IMR-90 (cell line): ENCODE measurements at regions not wholly inside any gene's neighbourhood (a gene's known extent, or its start where the extent isn't known, plus 50 kb on each side); places are given as distances from the start of the nearest gene placed in this dataset.
A peak's percentile ranks its signal among the peaks of the same experiment; 100 is the strongest.

ENCODE experiments used
- ATAC-seq: fragments of 200-7000 bp; cut with Tn5 transposase; 2 replicates; pipeline ENCODE4 v1.9.1; 2020; ENCODE audit warnings: low read depth, mild to moderate bottlenecking, moderate library complexity
- BruUV-seq: library from RNA; stranded (reverse); fragments of 400-500 nt; replicated peaks from 2 replicates; lab custom pipeline; 2021; lab: Mats Ljungman, UMichigan
- CTCF ChIA-PET: fragments of 300-600 bp; formaldehyde crosslinking; extraction: SDS; loops from one replicate; lab custom pipeline; 2021; ENCODE audit warnings: antibody characterized with exemption; lab: Yijun Ruan, JAX
- POLR2A ChIA-PET: fragments of 300-600 bp; sonication (Branson Sonifier 250); formaldehyde crosslinking; loops from one replicate; lab custom pipeline; 2022; ENCODE audit warnings: antibody characterized with exemption; ENCODE audit not compliant: unreplicated experiment; lab: Charles Lee
- DNase-seq: peaks from one replicate; pipeline ENCODE4 v3.0.0; 2013
- H2AFZ ChIP-seq: replicated peaks from 2 replicates; pipeline ENCODE3; 2013; ENCODE audit warnings: low read length, mild to moderate bottlenecking; ENCODE audit not compliant: poor library complexity
- H2AK5ac ChIP-seq: 2 replicates; pipeline ENCODE4 v1.6.1; 2013; ENCODE audit warnings: low read depth, low read length, inconsistent platforms
- H2AK9ac ChIP-seq: replicated peaks from 2 replicates; pipeline ENCODE3; 2013; ENCODE audit warnings: mild to moderate bottlenecking, low read depth, low read length, moderate library complexity; ENCODE audit not compliant: poor library complexity
- H2BK120ac ChIP-seq: 2 replicates; pipeline ENCODE4 v1.6.1; 2013; ENCODE audit warnings: low read depth, low read length, inconsistent platforms
- H2BK15ac ChIP-seq: 3 replicates; pipeline ENCODE4 v1.6.1; 2013; ENCODE audit warnings: low read depth, low read length, inconsistent platforms
- H2BK20ac ChIP-seq: 2 replicates; pipeline ENCODE4 v1.6.1; 2013; ENCODE audit warnings: low read depth, mild to moderate bottlenecking, inconsistent platforms, low read length, moderate library complexity
- H2BK5ac ChIP-seq: 2 replicates; pipeline ENCODE4 v1.6.1; 2013; ENCODE audit warnings: mild to moderate bottlenecking, low read depth, low read length, inconsistent platforms; ENCODE audit not compliant: poor library complexity, severe bottlenecking
- H3K14ac ChIP-seq: replicated peaks from 2 replicates; pipeline ENCODE4 v1.6.1; 2013; ENCODE audit warnings: low read depth, low read length, inconsistent platforms
- H3K18ac ChIP-seq: 2 replicates; pipeline ENCODE4 v1.6.1; 2013; ENCODE audit warnings: low read depth, low read length, control low read depth
- H3K23ac ChIP-seq: 2 replicates; pipeline ENCODE4 v1.6.1; 2013; ENCODE audit warnings: low read depth, low read length, inconsistent platforms
- H3K27ac ChIP-seq: 2 replicates; pipeline ENCODE4 v1.5.1; 2013; ENCODE audit warnings: mild to moderate bottlenecking, control low read depth, low read length; ENCODE audit not compliant: insufficient read depth
- H3K27me3 ChIP-seq: 2 replicates; pipeline ENCODE4 v1.6.1; 2013; ENCODE audit warnings: low read length; ENCODE audit not compliant: control insufficient read depth, insufficient read depth
- H3K36me3 ChIP-seq: 2 replicates; pipeline ENCODE4 v1.6.1; 2013; ENCODE audit warnings: low read length, mixed read lengths; ENCODE audit not compliant: control insufficient read depth, insufficient read depth
- H3K4ac ChIP-seq: 2 replicates; pipeline ENCODE4 v1.6.1; 2013; ENCODE audit warnings: low read depth, low read length, inconsistent platforms
- H3K4me1 ChIP-seq: 2 replicates; pipeline ENCODE4 v1.6.1; 2013; ENCODE audit warnings: low read length, mixed read lengths; ENCODE audit not compliant: control insufficient read depth, insufficient read depth
- H3K4me2 ChIP-seq: 2 replicates; pipeline ENCODE4 v1.6.1; 2013; ENCODE audit warnings: low read depth, mild to moderate bottlenecking, control low read depth, low read length, moderate library complexity
- H3K4me3 ChIP-seq: 2 replicates; pipeline ENCODE4 v1.5.1; 2013; ENCODE audit warnings: low read depth, mild to moderate bottlenecking, control low read depth, low read length, moderate library complexity; ENCODE audit not compliant: insufficient read depth
- H3K56ac ChIP-seq: 2 replicates; pipeline ENCODE4 v1.6.1; 2013; ENCODE audit warnings: low read length, inconsistent platforms; ENCODE audit not compliant: insufficient read depth; ENCODE audit errors: extremely low read depth
- H3K79me1 ChIP-seq, 2 experiments: 2 replicates each; pipeline ENCODE4 v1.6.1; 2013; ENCODE audit warnings: low read length in 2 of 2, inconsistent platforms in 1 of 2, low read depth in 1 of 2
- H3K9ac ChIP-seq: 2 replicates; pipeline ENCODE4 v1.6.1; 2013; ENCODE audit warnings: low read depth, low read length, control low read depth
- H3K9me1 ChIP-seq: 2 replicates; pipeline ENCODE4 v1.6.1; 2013; ENCODE audit warnings: low read length, inconsistent platforms; ENCODE audit not compliant: insufficient read depth
- H3K9me3 ChIP-seq: 2 replicates; pipeline ENCODE4 v1.6.1; 2013; ENCODE audit warnings: low read length; ENCODE audit not compliant: control insufficient read depth, insufficient read depth
- H4K20me1 ChIP-seq: 2 replicates; pipeline ENCODE4 v1.6.1; 2013; ENCODE audit warnings: low read length, inconsistent platforms; ENCODE audit not compliant: insufficient read depth
- H4K5ac ChIP-seq: 2 replicates; pipeline ENCODE4 v1.6.1; 2013; ENCODE audit warnings: mild to moderate bottlenecking, low read depth, low read length, control low read depth
- H4K8ac ChIP-seq, 2 experiments: 2 replicates each; pipeline ENCODE4 v1.6.1; 2013; ENCODE audit warnings: low read depth in 2 of 2, low read length in 2 of 2, control low read depth in 1 of 2, inconsistent platforms in 1 of 2
- H4K91ac ChIP-seq: 2 replicates; pipeline ENCODE4 v1.6.1; 2013; ENCODE audit warnings: low read depth, low read length, inconsistent platforms; ENCODE audit not compliant: insufficient read depth
- CHD1 ChIP-seq: IDR thresholded peaks from 2 replicates; pipeline ENCODE4 v1.6.1; 2012; ENCODE audit warnings: low read depth, low read length, improper control_type of control experiment
- POLR2A ChIP-seq: IDR thresholded peaks from 2 replicates; pipeline ENCODE4 v1.6.1; 2012; ENCODE audit warnings: mild to moderate bottlenecking, low read depth, low read length
- RAD21 ChIP-seq: IDR thresholded peaks from 2 replicates; pipeline ENCODE4 v1.6.1; 2012; ENCODE audit warnings: low read length, improper control_type of control experiment
- SMC3 ChIP-seq: fragments of 150-350 bp; IDR thresholded peaks from 2 replicates; pipeline ENCODE4 v1.6.1; 2016; ENCODE audit warnings: low read depth, mild to moderate bottlenecking, antibody characterized with exemption, low read length, moderate library complexity
- WGBS, 2 experiments: methylation state at CpG; one replicate each; pipeline versions ENCODE4 v1.1.5 to v1.1.7; 2013; ENCODE audit warnings: missing lambda C conversion rate in 2 of 2; ENCODE audit not compliant: insufficient read length in 1 of 2; ENCODE audit errors: extremely low coverage in 2 of 2; 5-methylcytosine and 5-hydroxymethylcytosine counted together
- dilution Hi-C: fragments of 300-500 bp; cut with HindIII; formaldehyde crosslinking; loops from one replicate; pipeline ENCODE4 v1.14.3; 2018; ENCODE audit warnings: low sequenced_read_pairs; ENCODE audit not compliant: unreplicated experiment
- in situ Hi-C: fragments of 300-500 bp; cut with MboI; formaldehyde crosslinking; loops from 3 replicates; pipeline ENCODE4 v1.14.3; 2019; ENCODE audit warnings: low sequenced_read_pairs, inconsistent platforms, mixed read lengths
- intact Hi-C: fragments of 100-400 bp; cut with micrococcal nuclease; formaldehyde crosslinking; loops from 2 replicates; pipeline ENCODE4 v1.10.0; 2022
- TF ChIP-seq, protein P1 (sequence below): conservative IDR thresholded peaks from 2 replicates; pipeline ENCODE4 v1.5.1; 2012; ENCODE audit warnings: mild to moderate bottlenecking, low read depth, low read length, improper control_type of control experiment

DNA sequence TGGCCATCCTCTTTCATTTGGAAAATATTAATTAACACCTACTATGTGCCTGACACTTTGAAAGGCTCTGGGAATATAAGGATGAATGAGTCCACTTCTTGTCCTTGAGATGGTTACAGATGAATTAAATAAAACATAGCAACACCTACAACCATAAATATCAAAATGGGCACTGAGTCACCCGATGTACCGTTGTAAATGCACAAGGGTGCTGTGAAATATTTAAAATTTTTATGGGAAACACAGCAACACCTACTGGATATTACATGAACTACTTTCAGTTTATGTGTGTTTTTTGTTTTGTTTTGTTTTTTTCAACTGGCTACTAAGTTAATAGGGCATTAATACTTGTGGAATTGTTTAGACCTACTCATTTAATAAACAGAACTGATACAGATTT lies 239.0 kb upstream of the NAALADL2 start:
- H3K9me1 ChIP-seq: no peaks in the 10 kb centered on the region
- 0 out of 2 replicates have a peak, but pooled peaks cover 2% of the 10 kb centered on the region for H3K4me1 ChIP-seq
- H3K23ac ChIP-seq: no peak overlapping the region
- H3K79me1 ChIP-seq: no peaks in the 10 kb centered on the region
- no peak overlapping the region for H3K27ac ChIP-seq
- H3K36me3 ChIP-seq: no peaks in the 10 kb centered on the region
- intact Hi-C loops: no loop called here
- H2BK20ac ChIP-seq: no peak overlapping the region
- no peak overlapping the region for H4K91ac ChIP-seq
- H3K9ac ChIP-seq: no peak overlapping the region
- H4K5ac ChIP-seq: no peak overlapping the region
- H2AK9ac ChIP-seq: no peak overlapping the region
- H3K4ac ChIP-seq: no peak overlapping the region
- DNase-seq (no peak), ATAC-seq (no peak)
- POLR2A ChIA-PET: no interaction called here
- no peak overlapping the region for H3K4me2 ChIP-seq
- dilution Hi-C loops: no loop called here
- in situ Hi-C loops: no loop called here
- H3K4me3 ChIP-seq: no peak overlapping the region
- no peak overlapping the region for H2BK5ac ChIP-seq
- H2BK120ac ChIP-seq: no peak overlapping the region
- TF ChIP-seq, protein P1, sequence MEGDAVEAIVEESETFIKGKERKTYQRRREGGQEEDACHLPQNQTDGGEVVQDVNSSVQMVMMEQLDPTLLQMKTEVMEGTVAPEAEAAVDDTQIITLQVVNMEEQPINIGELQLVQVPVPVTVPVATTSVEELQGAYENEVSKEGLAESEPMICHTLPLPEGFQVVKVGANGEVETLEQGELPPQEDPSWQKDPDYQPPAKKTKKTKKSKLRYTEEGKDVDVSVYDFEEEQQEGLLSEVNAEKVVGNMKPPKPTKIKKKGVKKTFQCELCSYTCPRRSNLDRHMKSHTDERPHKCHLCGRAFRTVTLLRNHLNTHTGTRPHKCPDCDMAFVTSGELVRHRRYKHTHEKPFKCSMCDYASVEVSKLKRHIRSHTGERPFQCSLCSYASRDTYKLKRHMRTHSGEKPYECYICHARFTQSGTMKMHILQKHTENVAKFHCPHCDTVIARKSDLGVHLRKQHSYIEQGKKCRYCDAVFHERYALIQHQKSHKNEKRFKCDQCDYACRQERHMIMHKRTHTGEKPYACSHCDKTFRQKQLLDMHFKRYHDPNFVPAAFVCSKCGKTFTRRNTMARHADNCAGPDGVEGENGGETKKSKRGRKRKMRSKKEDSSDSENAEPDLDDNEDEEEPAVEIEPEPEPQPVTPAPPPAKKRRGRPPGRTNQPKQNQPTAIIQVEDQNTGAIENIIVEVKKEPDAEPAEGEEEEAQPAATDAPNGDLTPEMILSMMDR: peak; percentile 29
- TF ChIP-seq SMC3 (0 out of 2 replicates have a peak, but pooled peaks have one; percentile 6), CHD1 (no peak), RAD21 (peak; percentile 18; the same call in 1 of the 2 replicates), POLR2A (no peak)
- H4K20me1 ChIP-seq: no peaks in the 10 kb centered on the region
- H2AK5ac ChIP-seq: no peak overlapping the region
- BruUV-seq: no TSS peak
- no peaks in the 10 kb centered on the region for H3K9me3 ChIP-seq
- no peak overlapping the region for H2AFZ ChIP-seq
- CTCF ChIA-PET: no interaction called here
- H3K27me3 ChIP-seq: no peaks in the 10 kb centered on the region
- no peak overlapping the region for H3K14ac ChIP-seq
- no peak overlapping the region for H3K56ac ChIP-seq
- H3K18ac ChIP-seq: no peak overlapping the region
- no peak overlapping the region for H4K8ac ChIP-seq
- no CpG with 5 or more reads among the region's 2 CpGs for WGBS, 2 experiments
- no peak overlapping the region for H2BK15ac ChIP-seq
